MCF 10A (cell line): ENCODE measurements at regions not wholly inside any gene's neighbourhood (a gene's known extent, or its start where the extent isn't known, plus 50 kb on each side); places are given as distances from the start of the nearest gene placed in this dataset.

Experiments
- BruUV-seq: library from RNA; stranded (reverse); fragments of 400-500 nt; replicated peaks from 2 replicates; lab custom pipeline; 2021; lab: Mats Ljungman, UMichigan
- CTCF ChIA-PET: fragments of 300-600 bp; sonication (Branson Sonifier 250); formaldehyde crosslinking; extraction: SDS; loops from one replicate; lab custom pipeline; 2021; ENCODE audit warnings: antibody characterized with exemption, inconsistent platforms; lab: Yijun Ruan, JAX
- POLR2A ChIA-PET: fragments of 300-600, 350-650 bp; sonication (Branson Sonifier 250); formaldehyde crosslinking; extraction: SDS; loops from one replicate; lab custom pipeline; 2020; ENCODE audit warnings: antibody characterized with exemption, inconsistent platforms; lab: Yijun Ruan, JAX
- DNase-seq: peaks from one replicate; pipeline ENCODE4 v3.0.0-alpha.2; 2018; ENCODE audit not compliant: unreplicated experiment
- H3K27ac Mint-ChIP-seq: one replicate; pipeline ENCODE4 v1.8.0; 2022; ENCODE audit warnings: mild to moderate bottlenecking, low read depth, mixed read lengths; ENCODE audit not compliant: unreplicated experiment
- H3K27me3 Mint-ChIP-seq: one replicate; pipeline ENCODE4 v1.8.0; 2022; ENCODE audit warnings: mixed read lengths; ENCODE audit not compliant: insufficient read depth, unreplicated experiment
- H3K36me3 Mint-ChIP-seq: one replicate; pipeline ENCODE4 v1.8.0; 2022; ENCODE audit warnings: mild to moderate bottlenecking, moderate library complexity, mixed read lengths; ENCODE audit not compliant: insufficient read depth, unreplicated experiment
- H3K4me1 Mint-ChIP-seq: one replicate; pipeline ENCODE4 v1.8.0; 2022; ENCODE audit warnings: mixed read lengths; ENCODE audit not compliant: insufficient read depth, unreplicated experiment
- H3K4me3 Mint-ChIP-seq: one replicate; pipeline ENCODE4 v1.8.0; 2022; ENCODE audit warnings: mild to moderate bottlenecking, moderate library complexity, mixed read lengths; ENCODE audit not compliant: unreplicated experiment
- H3K9me3 Mint-ChIP-seq: one replicate; pipeline ENCODE4 v1.8.0; 2022; ENCODE audit warnings: mixed read lengths; ENCODE audit not compliant: unreplicated experiment
- intact Hi-C: fragments of 100-400 bp; cut with micrococcal nuclease; formaldehyde crosslinking; loops from 2 replicates; pipeline ENCODE4 v1.14.1; 2022
- TF ChIP-seq, protein P1 (sequence below): fragments of 200-600 bp; IDR thresholded peaks from one replicate; pipeline ENCODE4 v1.8.0; 2022; ENCODE audit warnings: antibody characterized with exemption, mild to moderate bottlenecking; ENCODE audit not compliant: unreplicated experiment

DNA sequence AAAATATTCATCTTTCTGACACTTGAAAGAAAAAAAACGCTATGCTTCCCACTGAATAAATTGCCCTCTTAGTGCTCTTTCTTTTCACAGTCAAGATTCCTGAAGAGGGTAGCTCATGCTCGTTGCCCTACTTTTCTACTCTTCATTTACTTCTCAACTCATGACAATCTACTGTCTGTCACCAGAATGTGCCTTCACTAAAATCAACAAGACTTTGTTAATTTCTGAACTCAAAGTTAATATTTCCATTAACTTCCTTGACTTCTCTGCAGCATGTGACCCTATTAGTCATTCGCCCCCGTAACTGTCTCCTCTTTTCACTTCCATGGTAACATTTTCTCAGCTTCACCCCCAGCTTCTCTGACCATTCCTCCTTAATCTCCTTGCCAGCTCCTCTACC, 98.9 kb upstream of the MAPRE2 start:
- Mint-ChIP-seq H3K36me3 (peaks cover 6% of the 10 kb centered on the region), H3K4me3 (no peak overlapping the region), H3K27me3 (peaks cover 27% of the 10 kb centered on the region), H3K27ac (no peak overlapping the region), H3K4me1 (no peaks in the 10 kb centered on the region), H3K9me3 (no peaks in the 10 kb centered on the region)
- intact Hi-C loops = no loop called here
- CTCF ChIA-PET = interaction anchor here (1.2 kb wide), 1 partner anchor 201 kb away, joined by 3 read pairs; no protein-coding TSS in a partner anchor
- TF ChIP-seq, protein P1, sequence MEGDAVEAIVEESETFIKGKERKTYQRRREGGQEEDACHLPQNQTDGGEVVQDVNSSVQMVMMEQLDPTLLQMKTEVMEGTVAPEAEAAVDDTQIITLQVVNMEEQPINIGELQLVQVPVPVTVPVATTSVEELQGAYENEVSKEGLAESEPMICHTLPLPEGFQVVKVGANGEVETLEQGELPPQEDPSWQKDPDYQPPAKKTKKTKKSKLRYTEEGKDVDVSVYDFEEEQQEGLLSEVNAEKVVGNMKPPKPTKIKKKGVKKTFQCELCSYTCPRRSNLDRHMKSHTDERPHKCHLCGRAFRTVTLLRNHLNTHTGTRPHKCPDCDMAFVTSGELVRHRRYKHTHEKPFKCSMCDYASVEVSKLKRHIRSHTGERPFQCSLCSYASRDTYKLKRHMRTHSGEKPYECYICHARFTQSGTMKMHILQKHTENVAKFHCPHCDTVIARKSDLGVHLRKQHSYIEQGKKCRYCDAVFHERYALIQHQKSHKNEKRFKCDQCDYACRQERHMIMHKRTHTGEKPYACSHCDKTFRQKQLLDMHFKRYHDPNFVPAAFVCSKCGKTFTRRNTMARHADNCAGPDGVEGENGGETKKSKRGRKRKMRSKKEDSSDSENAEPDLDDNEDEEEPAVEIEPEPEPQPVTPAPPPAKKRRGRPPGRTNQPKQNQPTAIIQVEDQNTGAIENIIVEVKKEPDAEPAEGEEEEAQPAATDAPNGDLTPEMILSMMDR = no peak
- POLR2A ChIA-PET = no interaction called here
- BruUV-seq = no TSS peak
- DNase-seq = no peak

DNA sequence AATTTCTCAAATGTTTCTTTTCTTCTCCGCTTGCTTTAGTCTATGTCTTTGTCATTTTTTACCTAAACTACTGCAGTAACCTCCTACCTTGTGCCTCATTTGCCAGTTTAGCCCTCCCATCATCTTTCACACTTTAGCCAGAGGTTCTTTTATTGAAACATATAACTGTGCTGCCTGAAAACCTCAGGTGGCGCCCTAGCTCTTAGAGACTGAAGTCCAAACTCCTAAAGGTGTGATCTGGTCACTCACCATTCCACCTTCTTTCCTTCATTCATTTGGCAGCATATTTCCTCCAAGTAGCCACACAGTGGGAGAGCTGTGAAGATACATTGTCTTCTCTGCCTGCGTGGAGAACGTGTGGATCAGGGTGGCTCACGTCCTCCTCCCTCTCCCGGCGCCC, 98.2 kb upstream of the MAPRE2 start:
- no peaks in the 10 kb centered on the region for H3K4me1 Mint-ChIP-seq
- intact Hi-C loops = no loop called here
- POLR2A ChIA-PET = no interaction called here
- H3K27me3 Mint-ChIP-seq = peaks cover 20% of the 10 kb centered on the region
- no peaks in the 10 kb centered on the region for H3K36me3 Mint-ChIP-seq
- TF ChIP-seq, protein P1 = no peak
- H3K27ac Mint-ChIP-seq = no peak overlapping the region
- no peaks in the 10 kb centered on the region for H3K9me3 Mint-ChIP-seq
- no peak for DNase-seq
- no TSS peak for BruUV-seq
- H3K4me3 Mint-ChIP-seq = no peak overlapping the region
- CTCF ChIA-PET = interaction anchor here (0.7 to 1.2 kb wide), 3 partner anchors 14 to 201 kb away, joined by 3 read pairs; no protein-coding TSS in a partner anchor

DNA sequence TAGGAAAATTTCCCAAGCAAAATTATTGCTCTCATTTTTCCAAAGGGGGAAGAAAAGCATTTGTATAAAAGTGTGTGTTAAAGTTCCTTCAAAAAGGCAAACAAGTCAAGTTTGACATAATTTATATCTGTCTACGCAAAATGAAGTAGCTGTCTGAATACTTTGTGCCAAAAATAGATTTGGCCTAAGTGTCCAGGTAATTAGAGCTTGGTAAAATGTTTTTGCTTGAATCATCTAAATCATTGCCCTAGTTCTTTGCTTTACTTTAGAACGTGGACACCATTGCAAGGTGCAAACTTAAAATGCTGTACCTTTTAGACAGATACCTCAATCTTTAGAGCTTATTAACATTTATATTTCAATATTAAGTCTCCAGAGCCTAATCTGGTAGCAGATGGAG, 97.6 kb upstream of the MAPRE2 start:
- intact Hi-C loops = no loop called here
- Mint-ChIP-seq H3K9me3 (no peaks in the 10 kb centered on the region), H3K4me1 (no peaks in the 10 kb centered on the region), H3K4me3 (no peak overlapping the region), H3K27me3 (peaks cover 19% of the 10 kb centered on the region), H3K27ac (no peak overlapping the region), H3K36me3 (no peaks in the 10 kb centered on the region)
- TF ChIP-seq, protein P1 = no peak
- no peak for DNase-seq
- CTCF ChIA-PET = interaction anchor here (0.7 to 1.2 kb wide), 3 partner anchors 14 to 200 kb away, joined by 3 read pairs; no protein-coding TSS in a partner anchor
- BruUV-seq = no TSS peak
- POLR2A ChIA-PET = no interaction called here

DNA sequence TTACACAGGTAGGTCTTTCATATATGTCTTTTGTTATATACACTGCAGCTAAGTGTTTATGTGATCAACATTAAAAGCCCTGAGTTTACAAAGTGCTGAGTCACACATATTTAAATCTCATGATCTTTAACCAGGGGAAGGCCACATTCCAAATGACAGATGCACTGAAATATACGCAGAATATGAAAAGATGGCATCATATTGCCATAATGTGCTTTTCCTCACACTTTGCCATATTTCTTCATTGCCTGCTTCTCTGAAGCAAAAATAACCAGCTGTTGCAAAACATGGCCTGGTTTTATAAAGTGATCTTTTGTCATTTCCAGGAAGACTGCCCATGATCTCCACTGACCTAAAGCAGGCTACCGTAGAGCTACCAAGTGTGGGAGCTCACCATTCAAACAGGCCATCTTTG, 93.5 kb upstream of the MAPRE2 start:
- ChIA-PET POLR2A (interaction anchor here (0.8 kb wide), 2 partner anchors 13 to 99 kb away, joined by 3 read pairs; no protein-coding TSS in a partner anchor), CTCF (interaction anchor here (1.1 kb wide), 1 partner anchor 10 kb away, joined by 3 read pairs; no protein-coding TSS in a partner anchor)
- peak; percentile 33 for DNase-seq
- intact Hi-C loops = no loop called here
- Mint-ChIP-seq H3K4me1 (no peaks in the 10 kb centered on the region), H3K9me3 (no peaks in the 10 kb centered on the region), H3K4me3 (no peak overlapping the region), H3K27ac (no peak overlapping the region), H3K36me3 (no peaks in the 10 kb centered on the region), H3K27me3 (peaks cover 8% of the 10 kb centered on the region)
- no TSS peak for BruUV-seq
- TF ChIP-seq, protein P1 = no peak
